ENCODE measurements at regions not wholly inside any gene's neighbourhood (a gene's known extent, or its start where the extent isn't known, plus 50 kb on each side); places are given as distances from the start of the nearest gene placed in this dataset.

DNA sequence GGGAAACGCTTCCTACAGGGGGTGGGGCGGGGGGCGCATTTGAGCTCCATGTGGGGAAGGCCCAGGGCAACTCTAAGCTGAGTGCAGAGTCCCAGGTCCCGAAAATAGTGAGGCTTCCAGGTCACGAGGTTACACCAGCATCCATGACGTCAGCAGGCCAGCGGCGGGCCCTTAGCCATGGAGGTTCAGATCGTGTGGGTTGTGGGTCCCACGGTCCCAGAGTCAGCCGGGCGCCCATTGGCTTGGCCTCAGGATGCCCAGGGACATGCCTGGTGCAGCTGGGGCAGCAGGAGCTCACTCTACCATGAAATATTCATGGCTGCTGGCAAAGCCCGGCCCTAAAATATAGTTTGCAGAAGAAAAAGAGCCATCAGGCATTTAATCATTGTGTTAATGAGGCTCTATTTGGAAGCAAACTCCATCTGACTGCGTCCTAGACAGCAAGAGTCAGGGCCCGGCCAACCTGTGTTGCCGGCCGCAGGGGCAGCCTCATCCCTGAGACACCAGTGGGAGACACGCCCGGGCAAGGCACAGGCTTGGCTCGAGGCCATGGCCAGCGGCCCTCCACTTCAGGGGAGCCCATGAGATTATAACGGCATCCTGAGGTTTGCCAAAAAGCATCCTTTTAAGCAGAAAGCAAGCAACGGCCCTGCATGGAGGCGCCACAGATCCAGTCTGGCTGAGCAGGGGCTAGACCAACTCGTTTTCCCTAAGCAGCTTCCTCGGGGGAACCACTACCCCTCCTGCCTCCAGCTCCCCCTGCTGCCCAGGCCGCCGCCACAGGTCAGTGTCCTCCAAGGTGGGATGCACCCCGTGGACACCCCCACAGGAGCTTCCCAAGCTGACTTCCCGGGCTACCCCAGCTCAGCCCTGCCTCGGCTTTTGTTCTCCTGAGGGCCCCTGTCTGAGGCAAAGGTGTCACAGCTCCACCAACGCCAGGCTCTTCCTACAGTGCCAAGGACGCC is 108.9 kb upstream of the PPP1R26 start:
- WGBS (ENCODE audit: insufficient coverage), result 88% methylated on average over 31 of the region's 33 CpGs
- ChIA-PET CTCF (no interaction called here), POLR2A (no interaction called here)
- H3K36me3 ChIP-seq (ENCODE audit: control insufficient read depth in 4 of 4, insufficient read depth in 4 of 4, low read length in 3 of 4), result no peaks in the 10 kb centered on the region
- H3K27ac ChIP-seq (ENCODE audit: insufficient read depth in 1 of 2, low read depth in 1 of 2, low read length in 2 of 2, poor library complexity in 1 of 2, severe bottlenecking in 2 of 2), result no peak overlapping the region
- H3K4me1 ChIP-seq (ENCODE audit: control extremely low read depth in 1 of 4, control insufficient read depth in 4 of 4, insufficient read depth in 4 of 4, low read length in 3 of 4), result no peaks in the 10 kb centered on the region
- DNase-seq, result no peak
- H3K27me3 ChIP-seq (replicated peaks in 2 of 5; ENCODE audit: control insufficient read depth in 4 of 5, insufficient read depth in 5 of 5, low read length in 4 of 5), result peaks cover 0 to 28% (median 2%) of the 10 kb centered on the region in 5 experiments
- H3K4me3 ChIP-seq (ENCODE audit: control insufficient read depth in 1 of 7, extremely low read depth in 1 of 7, insufficient read depth in 4 of 7, low read depth in 2 of 7, low read length in 6 of 7), result no peak overlapping the region
- no peaks in the 10 kb centered on the region for H3K9me3 ChIP-seq (ENCODE audit: control extremely low read depth in 1 of 5, control insufficient read depth in 4 of 5, insufficient read depth in 2 of 5, low read depth in 1 of 5, low read length in 4 of 5)

DNA sequence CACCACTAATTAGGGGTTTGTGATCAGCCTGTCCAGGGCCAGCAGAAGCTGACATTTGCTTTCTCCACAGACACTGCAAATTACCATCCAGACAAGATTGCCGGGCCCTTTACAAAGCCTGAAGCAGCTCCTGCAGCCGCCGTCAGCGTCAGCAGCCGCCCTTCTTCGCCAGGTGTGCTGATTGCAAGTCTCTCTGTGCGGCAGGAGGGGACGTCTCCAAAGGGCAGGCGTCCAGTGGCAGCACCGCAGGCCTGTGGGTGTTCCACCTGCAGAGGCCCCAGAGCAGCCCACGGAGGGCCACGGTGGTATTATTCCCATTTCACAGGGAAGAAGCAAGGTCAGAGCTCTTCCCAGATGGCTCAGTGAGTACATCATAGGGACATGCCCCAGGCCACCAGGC is 108.0 kb upstream of the PPP1R26 start:
- no peak for DNase-seq
- Histone ChIP-seq H3K36me3 (ENCODE audit: control insufficient read depth in 4 of 4, insufficient read depth in 4 of 4, low read length in 3 of 4) (no peaks in the 10 kb centered on the region), H3K9me3 (ENCODE audit: control extremely low read depth in 1 of 5, control insufficient read depth in 4 of 5, insufficient read depth in 2 of 5, low read depth in 1 of 5, low read length in 4 of 5) (no peaks in the 10 kb centered on the region), H3K4me3 (ENCODE audit: control insufficient read depth in 1 of 7, extremely low read depth in 1 of 7, insufficient read depth in 4 of 7, low read depth in 2 of 7, low read length in 6 of 7) (no peak overlapping the region), H3K27me3 (replicated peaks in 2 of 5; ENCODE audit: control insufficient read depth in 4 of 5, insufficient read depth in 5 of 5, low read length in 4 of 5) (peaks cover 0 to 30% (median 2%) of the 10 kb centered on the region in 5 experiments), H3K4me1 (ENCODE audit: control extremely low read depth in 1 of 4, control insufficient read depth in 4 of 4, insufficient read depth in 4 of 4, low read length in 3 of 4) (no peaks in the 10 kb centered on the region), H3K27ac (ENCODE audit: insufficient read depth in 1 of 2, low read depth in 1 of 2, low read length in 2 of 2, poor library complexity in 1 of 2, severe bottlenecking in 2 of 2) (no peak overlapping the region)
- ChIA-PET CTCF (no interaction called here), POLR2A (no interaction called here)
- 90% methylated on average over 12 of the region's 12 CpGs for WGBS (ENCODE audit: insufficient coverage)

DNA sequence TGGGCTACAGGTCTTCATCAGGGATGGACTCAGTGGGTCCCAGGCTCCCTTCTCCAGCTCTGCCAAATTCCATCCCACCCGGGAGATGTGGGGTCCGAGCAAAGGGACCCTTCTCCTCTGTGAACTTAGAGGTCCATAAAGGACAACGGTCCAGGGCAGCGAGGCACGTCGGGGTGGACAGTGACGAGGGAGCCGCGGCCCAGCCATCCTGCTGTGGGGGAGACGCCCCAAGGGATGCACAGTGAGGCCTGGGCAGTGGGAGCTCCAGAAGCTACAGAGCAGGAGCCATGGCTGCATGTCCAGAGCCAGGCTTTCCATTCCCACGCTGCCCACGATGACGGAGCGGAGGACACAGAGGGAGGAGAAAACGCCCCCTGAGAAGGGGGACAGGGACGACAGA is 107.5 kb upstream of the PPP1R26 start:
- CTCF ChIA-PET, result no interaction called here

GRCh38 chr9:135372501-135373008 is 107.0 kb upstream of the PPP1R26 start:
- H3K27ac ChIP-seq (ENCODE audit: insufficient read depth in 1 of 2, low read depth in 1 of 2, low read length in 2 of 2, poor library complexity in 1 of 2, severe bottlenecking in 2 of 2), result no peak overlapping the region
- H3K4me1 ChIP-seq (ENCODE audit: control extremely low read depth in 1 of 4, control insufficient read depth in 4 of 4, insufficient read depth in 4 of 4, low read length in 3 of 4), result no peaks in the 10 kb centered on the region
- no peaks in the 10 kb centered on the region for H3K9me3 ChIP-seq (ENCODE audit: control extremely low read depth in 1 of 5, control insufficient read depth in 4 of 5, insufficient read depth in 2 of 5, low read depth in 1 of 5, low read length in 4 of 5)
- H3K27me3 ChIP-seq (replicated peaks in 2 of 5; ENCODE audit: control insufficient read depth in 4 of 5, insufficient read depth in 5 of 5, low read length in 4 of 5), result peaks cover 0 to 30% (median 2%) of the 10 kb centered on the region in 5 experiments
- H3K4me3 ChIP-seq (ENCODE audit: control insufficient read depth in 1 of 7, extremely low read depth in 1 of 7, insufficient read depth in 4 of 7, low read depth in 2 of 7, low read length in 6 of 7), result no peak overlapping the region
- DNase-seq, result no peak
- H3K36me3 ChIP-seq (ENCODE audit: control insufficient read depth in 4 of 4, insufficient read depth in 4 of 4, low read length in 3 of 4), result no peaks in the 10 kb centered on the region
- ChIA-PET CTCF (no interaction called here), POLR2A (no interaction called here)
- 79% methylated on average over 15 of the region's 21 CpGs for WGBS (ENCODE audit: insufficient coverage)

More for the DNA sequence above, 107.5 kb upstream of the PPP1R26 start:
- Histone ChIP-seq H3K4me3 (ENCODE audit: control insufficient read depth in 1 of 7, extremely low read depth in 1 of 7, insufficient read depth in 4 of 7, low read depth in 2 of 7, low read length in 6 of 7) (no peak overlapping the region), H3K4me1 (ENCODE audit: control extremely low read depth in 1 of 4, control insufficient read depth in 4 of 4, insufficient read depth in 4 of 4, low read length in 3 of 4) (no peaks in the 10 kb centered on the region), H3K36me3 (ENCODE audit: control insufficient read depth in 4 of 4, insufficient read depth in 4 of 4, low read length in 3 of 4) (no peaks in the 10 kb centered on the region), H3K27me3 (replicated peaks in 2 of 5; ENCODE audit: control insufficient read depth in 4 of 5, insufficient read depth in 5 of 5, low read length in 4 of 5) (peaks cover 0 to 30% (median 2%) of the 10 kb centered on the region in 5 experiments), H3K27ac (ENCODE audit: insufficient read depth in 1 of 2, low read depth in 1 of 2, low read length in 2 of 2, poor library complexity in 1 of 2, severe bottlenecking in 2 of 2) (no peak overlapping the region), H3K9me3 (ENCODE audit: control extremely low read depth in 1 of 5, control insufficient read depth in 4 of 5, insufficient read depth in 2 of 5, low read depth in 1 of 5, low read length in 4 of 5) (no peaks in the 10 kb centered on the region)
- no peak for DNase-seq
- WGBS (ENCODE audit: insufficient coverage), result 82% methylated on average over 16 of the region's 16 CpGs
- POLR2A ChIA-PET, result no interaction called here

DNA sequence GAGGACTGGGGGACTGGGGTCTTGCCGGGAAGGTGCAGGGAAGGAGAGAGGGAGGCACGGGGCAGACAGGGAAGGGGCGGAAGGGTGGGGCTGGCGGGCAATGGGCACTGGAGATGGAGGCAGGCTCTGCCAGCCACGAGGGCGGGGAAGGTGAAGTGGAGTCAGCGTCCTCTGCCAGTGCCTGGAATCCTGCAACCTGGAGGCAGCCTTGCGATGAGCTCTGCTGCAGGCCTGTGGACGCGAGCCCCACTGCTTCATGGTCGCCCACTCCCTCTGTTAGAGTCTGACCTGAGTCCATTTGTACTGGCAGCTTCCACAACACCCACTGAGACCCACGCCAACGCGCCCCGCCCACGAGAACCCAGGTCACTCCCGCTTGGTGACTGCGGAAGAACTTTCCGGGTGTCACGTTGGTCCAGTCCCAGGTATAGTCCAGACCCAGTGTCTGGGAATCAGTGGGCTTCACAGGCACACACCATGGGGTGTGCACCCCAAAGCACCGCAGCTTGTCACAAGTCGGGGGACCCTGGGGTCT is 106.4 kb upstream of the PPP1R26 start:
- POLR2A ChIA-PET, result no interaction called here

DNA sequence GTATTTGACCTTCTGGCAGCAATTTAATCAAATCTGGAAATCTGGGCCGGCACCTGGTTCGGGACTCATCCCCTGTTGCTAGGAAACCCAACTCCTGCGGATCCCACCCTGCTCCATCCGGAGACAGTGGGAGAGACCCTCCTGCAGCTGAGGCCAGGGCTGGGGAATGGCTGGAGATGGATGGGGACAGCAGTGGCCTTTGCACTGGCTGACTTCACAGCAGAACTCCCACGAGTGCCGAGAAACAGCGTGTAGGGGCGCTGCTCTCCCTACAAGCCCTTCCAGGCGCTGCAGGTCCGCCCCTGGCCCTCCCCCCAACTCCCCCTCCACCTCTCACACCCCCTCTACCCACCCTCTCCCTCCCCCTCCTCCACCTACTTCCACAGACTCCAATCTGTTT is 105.8 kb upstream of the PPP1R26 start:
- Histone ChIP-seq H3K4me3 (ENCODE audit: control insufficient read depth in 1 of 7, extremely low read depth in 1 of 7, insufficient read depth in 4 of 7, low read depth in 2 of 7, low read length in 6 of 7) (no peak overlapping the region), H3K27me3 (replicated peaks in 2 of 5; ENCODE audit: control insufficient read depth in 4 of 5, insufficient read depth in 5 of 5, low read length in 4 of 5) (peaks cover 0 to 30% (median 2%) of the 10 kb centered on the region in 5 experiments), H3K27ac (ENCODE audit: insufficient read depth in 1 of 2, low read depth in 1 of 2, low read length in 2 of 2, poor library complexity in 1 of 2, severe bottlenecking in 2 of 2) (no peak overlapping the region), H3K9me3 (ENCODE audit: control extremely low read depth in 1 of 5, control insufficient read depth in 4 of 5, insufficient read depth in 2 of 5, low read depth in 1 of 5, low read length in 4 of 5) (no peaks in the 10 kb centered on the region), H3K4me1 (ENCODE audit: control extremely low read depth in 1 of 4, control insufficient read depth in 4 of 4, insufficient read depth in 4 of 4, low read length in 3 of 4) (no peaks in the 10 kb centered on the region), H3K36me3 (ENCODE audit: control insufficient read depth in 4 of 4, insufficient read depth in 4 of 4, low read length in 3 of 4) (no peaks in the 10 kb centered on the region)
- CTCF ChIA-PET, result no interaction called here
- 54% methylated on average over 5 of the region's 10 CpGs for WGBS (ENCODE audit: insufficient coverage)
- POLR2A ChIA-PET, result no interaction called here
- no peak for DNase-seq

More for the DNA sequence above, 106.4 kb upstream of the PPP1R26 start:
- Histone ChIP-seq H3K27me3 (replicated peaks in 2 of 5; ENCODE audit: control insufficient read depth in 4 of 5, insufficient read depth in 5 of 5, low read length in 4 of 5) (peaks cover 0 to 30% (median 2%) of the 10 kb centered on the region in 5 experiments), H3K4me3 (ENCODE audit: control insufficient read depth in 1 of 7, extremely low read depth in 1 of 7, insufficient read depth in 4 of 7, low read depth in 2 of 7, low read length in 6 of 7) (no peak overlapping the region), H3K4me1 (ENCODE audit: control extremely low read depth in 1 of 4, control insufficient read depth in 4 of 4, insufficient read depth in 4 of 4, low read length in 3 of 4) (no peaks in the 10 kb centered on the region), H3K27ac (ENCODE audit: insufficient read depth in 1 of 2, low read depth in 1 of 2, low read length in 2 of 2, poor library complexity in 1 of 2, severe bottlenecking in 2 of 2) (no peak overlapping the region), H3K36me3 (ENCODE audit: control insufficient read depth in 4 of 4, insufficient read depth in 4 of 4, low read length in 3 of 4) (no peaks in the 10 kb centered on the region), H3K9me3 (ENCODE audit: control extremely low read depth in 1 of 5, control insufficient read depth in 4 of 5, insufficient read depth in 2 of 5, low read depth in 1 of 5, low read length in 4 of 5) (no peaks in the 10 kb centered on the region)
- no peak for DNase-seq
- CTCF ChIA-PET, result no interaction called here
- 95% methylated on average over 21 of the region's 22 CpGs for WGBS (ENCODE audit: insufficient coverage)

- Histone ChIP-seq H3K9me3 (ENCODE audit: control extremely low read depth in 1 of 5, control insufficient read depth in 4 of 5, insufficient read depth in 2 of 5, low read depth in 1 of 5, low read length in 4 of 5) (no peaks in the 10 kb centered on the region), H3K36me3 (ENCODE audit: control insufficient read depth in 4 of 4, insufficient read depth in 4 of 4, low read length in 3 of 4) (no peaks in the 10 kb centered on the region), H3K27ac (ENCODE audit: insufficient read depth in 1 of 2, low read depth in 1 of 2, low read length in 2 of 2, poor library complexity in 1 of 2, severe bottlenecking in 2 of 2) (no peak overlapping the region), H3K4me1 (ENCODE audit: control extremely low read depth in 1 of 4, control insufficient read depth in 4 of 4, insufficient read depth in 4 of 4, low read length in 3 of 4) (no peaks in the 10 kb centered on the region), H3K27me3 (replicated peaks in 2 of 5; ENCODE audit: control insufficient read depth in 4 of 5, insufficient read depth in 5 of 5, low read length in 4 of 5) (peaks cover 0 to 30% (median 2%) of the 10 kb centered on the region in 5 experiments), H3K4me3 (ENCODE audit: control insufficient read depth in 1 of 7, extremely low read depth in 1 of 7, insufficient read depth in 4 of 7, low read depth in 2 of 7, low read length in 6 of 7) (no peak overlapping the region)
- POLR2A ChIA-PET, result no interaction called here
- DNase-seq, result no peak
- WGBS (ENCODE audit: insufficient coverage), result 89% methylated on average over 5 of the region's 8 CpGs
- CTCF ChIA-PET, result no interaction called here
Observed at GRCh38 chr9:135374591-135374990, 105.0 kb upstream of the PPP1R26 start.
